MM.1S (cell line): ENCODE measurements at regions not wholly inside any gene's neighbourhood (a gene's known extent, or its start where the extent isn't known, plus 50 kb on each side); places are given as distances from the start of the nearest gene placed in this dataset.

Experiments
- DNase-seq: peaks from one replicate; pipeline ENCODE4 v3.0.0-alpha.2; 2015
- H2AFZ ChIP-seq: fragments of 300-600 bp; sonication (generic); 2 replicates; pipeline ENCODE4 v1.6.0; 2016; ENCODE audit warnings: antibody characterized with exemption, low read length
- H3F3A ChIP-seq: fragments of 300-600 bp; sonication (generic); 2 replicates; pipeline ENCODE4 v1.6.1; 2016; ENCODE audit warnings: mild to moderate bottlenecking, antibody characterized with exemption, low read length, moderate library complexity, mixed read lengths; ENCODE audit not compliant: insufficient read depth
- H3K27ac ChIP-seq: fragments of 300-600 bp; sonication (generic); 2 replicates; pipeline ENCODE4 v1.5.1; 2016; ENCODE audit warnings: mild to moderate bottlenecking, low read length
- H3K27me3 ChIP-seq: fragments of 300-600 bp; sonication (generic); replicated peaks from 2 replicates; pipeline ENCODE4 v1.6.0; 2016; ENCODE audit warnings: low read length; ENCODE audit not compliant: insufficient read depth
- H3K36me3 ChIP-seq: fragments of 300-600 bp; sonication (generic); replicated peaks from 2 replicates; pipeline ENCODE4 v1.6.1; 2016; ENCODE audit warnings: mild to moderate bottlenecking, low read length, mixed read lengths; ENCODE audit not compliant: insufficient read depth
- H3K4me1 ChIP-seq: fragments of 300-600 bp; sonication (generic); 2 replicates; pipeline ENCODE4 v1.6.1; 2016; ENCODE audit warnings: low read length, mixed read lengths
- H3K4me2 ChIP-seq: fragments of 300-600 bp; sonication (generic); 2 replicates; pipeline ENCODE4 v1.6.0; 2016; ENCODE audit warnings: low read depth, low read length
- H3K4me3 ChIP-seq: fragments of 300-600 bp; sonication (generic); 2 replicates; pipeline ENCODE4 v1.5.1; 2016; ENCODE audit warnings: low read length, mixed read lengths
- H3K79me2 ChIP-seq: fragments of 300-600 bp; sonication (generic); 2 replicates; pipeline ENCODE4 v1.6.1; 2016; ENCODE audit warnings: mixed run types, low read length, mixed read lengths
- H3K9ac ChIP-seq: fragments of 300-600 bp; sonication (generic); 2 replicates; pipeline ENCODE4 v1.6.1; 2016; ENCODE audit warnings: low read length, mixed read lengths
- H3K9me2 ChIP-seq: fragments of 300-600 bp; sonication (generic); replicated peaks from 2 replicates; pipeline ENCODE4 v1.6.1; 2016; ENCODE audit warnings: mild to moderate bottlenecking, low read length, mixed read lengths; ENCODE audit not compliant: insufficient read depth
- H3K9me3 ChIP-seq: fragments of 300-600 bp; sonication (generic); replicated peaks from 2 replicates; pipeline ENCODE4 v1.6.1; 2016; ENCODE audit warnings: mild to moderate bottlenecking, low read length, mixed read lengths; ENCODE audit not compliant: insufficient read depth
- H4K20me1 ChIP-seq: fragments of 300-600 bp; sonication (generic); 2 replicates; pipeline ENCODE4 v1.6.1; 2016; ENCODE audit warnings: mild to moderate bottlenecking, low read length, moderate library complexity, mixed read lengths; ENCODE audit not compliant: insufficient read depth
- CTCF ChIP-seq: fragments of 300-600 bp; sonication (generic); IDR thresholded peaks from 2 replicates; pipeline ENCODE4 v1.5.1; 2016; ENCODE audit warnings: antibody characterized with exemption, low read length, mixed read lengths
- EZH2 ChIP-seq: fragments of 300-600 bp; sonication (generic); optimal IDR thresholded peaks from 2 replicates; pipeline ENCODE3; 2017; ENCODE audit warnings: low read depth, mild to moderate bottlenecking, antibody characterized with exemption, low read length, mixed read lengths
- EZH2phosphoT487 ChIP-seq: fragments of 300-600 bp; sonication (generic); IDR thresholded peaks from 2 replicates; pipeline ENCODE4 v1.6.1; 2018; ENCODE audit warnings: antibody characterized with exemption, low read length

- no peaks in the 10 kb centered on the region for H3K36me3 ChIP-seq
- no peak overlapping the region for H3K9ac ChIP-seq
- no peak overlapping the region for H2AFZ ChIP-seq
- no peaks in the 10 kb centered on the region for H3K9me3 ChIP-seq
- H4K20me1 ChIP-seq: no peaks in the 10 kb centered on the region
- no peaks in the 10 kb centered on the region for H3F3A ChIP-seq
- no peaks in the 10 kb centered on the region for H3K9me2 ChIP-seq
- no peak overlapping the region for H3K4me2 ChIP-seq
- H3K4me3 ChIP-seq: no peak overlapping the region
- H3K27ac ChIP-seq: no peak overlapping the region
- H3K79me2 ChIP-seq: no peaks in the 10 kb centered on the region
- TF ChIP-seq CTCF (no peak), EZH2phosphoT487 (no peak), EZH2 (no peak)
- H3K4me1 ChIP-seq: peaks cover 16% of the 10 kb centered on the region
- no peaks in the 10 kb centered on the region for H3K27me3 ChIP-seq
- no peak for DNase-seq
Observed at GRCh38 chr13:99136427-99136954, 64.2 kb upstream of the UBAC2 start.

DNA sequence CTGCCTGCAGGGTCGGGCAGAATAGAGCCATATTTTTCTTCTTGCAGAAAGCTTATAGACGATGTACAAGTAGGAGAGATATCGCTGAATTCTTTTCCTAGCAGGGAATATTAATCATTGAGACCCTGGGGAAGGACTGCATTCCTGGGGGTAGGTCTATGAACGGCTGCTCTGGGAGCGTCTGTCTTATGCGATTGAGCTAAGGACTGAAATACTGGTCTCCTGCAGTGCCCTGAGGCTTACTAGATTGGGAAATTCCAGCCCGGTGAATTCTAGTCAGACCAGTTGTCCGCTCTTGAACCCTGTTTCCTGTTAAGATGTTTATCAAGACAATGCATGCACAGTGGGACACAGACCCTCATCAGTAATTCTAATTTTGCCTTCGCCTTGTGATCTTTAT is 59.8 kb upstream of the UBAC2 start:
- Histone ChIP-seq H3K27ac (no peak overlapping the region), H2AFZ (no peak overlapping the region), H3K27me3 (0 out of 2 replicates have a peak, but pooled peaks cover 4% of the 10 kb centered on the region), H3K36me3 (no peaks in the 10 kb centered on the region), H3K4me2 (no peak overlapping the region), H3K9me2 (no peaks in the 10 kb centered on the region), H3K4me3 (no peak overlapping the region), H3K9ac (no peak overlapping the region), H3K79me2 (no peaks in the 10 kb centered on the region), H3F3A (no peaks in the 10 kb centered on the region; the same call in 1 of the 2 replicates), H3K9me3 (no peaks in the 10 kb centered on the region), H4K20me1 (no peaks in the 10 kb centered on the region), H3K4me1 (peaks cover 8% of the 10 kb centered on the region)
- TF ChIP-seq CTCF (no peak), EZH2phosphoT487 (no peak), EZH2 (no peak)
- no peak for DNase-seq

DNA sequence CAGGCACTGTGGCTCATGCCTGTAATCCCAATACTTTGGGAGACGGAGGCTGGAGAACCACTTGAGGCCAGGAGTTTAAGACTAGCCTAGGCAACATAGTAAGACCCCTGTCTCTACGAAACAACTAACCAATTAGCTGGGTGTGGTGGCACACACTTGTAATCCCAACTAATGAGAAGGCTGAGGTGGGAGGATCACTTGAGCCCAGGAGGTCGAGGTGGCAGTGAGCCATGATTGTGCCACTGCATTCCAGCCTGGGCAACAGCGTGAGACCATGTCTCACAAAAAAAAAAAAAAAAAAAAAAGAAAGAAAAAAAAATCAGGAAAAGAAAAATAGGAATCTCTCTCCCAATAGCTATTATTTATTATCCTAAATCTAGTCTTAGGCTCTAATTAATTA is 56.8 kb upstream of the UBAC2 start:
- Histone ChIP-seq H4K20me1 (no peaks in the 10 kb centered on the region), H3K79me2 (no peaks in the 10 kb centered on the region), H3K36me3 (no peaks in the 10 kb centered on the region), H3K27ac (no peak overlapping the region), H3K4me3 (no peak overlapping the region), H2AFZ (no peak overlapping the region), H3F3A (no peaks in the 10 kb centered on the region; the same call in 1 of the 2 replicates), H3K9me2 (no peaks in the 10 kb centered on the region), H3K9ac (no peak overlapping the region), H3K27me3 (0 out of 2 replicates have a peak, but pooled peaks cover 4% of the 10 kb centered on the region), H3K4me1 (peaks cover 8% of the 10 kb centered on the region), H3K9me3 (no peaks in the 10 kb centered on the region), H3K4me2 (peak overlapping the region; percentile 58; the same call in 1 of the 2 replicates)
- TF ChIP-seq EZH2 (no peak), EZH2phosphoT487 (no peak), CTCF (no peak)
- no peak for DNase-seq
